DND-41 (cell line): ENCODE measurements at regions not wholly inside any gene's neighbourhood (a gene's known extent, or its start where the extent isn't known, plus 50 kb on each side); places are given as distances from the start of the nearest gene placed in this dataset.

Experiments
- CTCF ChIP-seq: IDR thresholded peaks from 2 replicates; pipeline ENCODE4 v1.5.1; 2012; ENCODE audit warnings: borderline replicate concordance, low read length, moderate library complexity, mild to moderate bottlenecking; ENCODE audit not compliant: poor library complexity, severe bottlenecking; ENCODE audit errors: extremely low read depth
- EZH2 ChIP-seq: IDR thresholded peaks from 3 replicates; pipeline ENCODE4 v1.6.1; 2012; ENCODE audit warnings: borderline replicate concordance, low read depth, mild to moderate bottlenecking, moderate library complexity, low read length, inconsistent platforms; ENCODE audit not compliant: severe bottlenecking

DNA sequence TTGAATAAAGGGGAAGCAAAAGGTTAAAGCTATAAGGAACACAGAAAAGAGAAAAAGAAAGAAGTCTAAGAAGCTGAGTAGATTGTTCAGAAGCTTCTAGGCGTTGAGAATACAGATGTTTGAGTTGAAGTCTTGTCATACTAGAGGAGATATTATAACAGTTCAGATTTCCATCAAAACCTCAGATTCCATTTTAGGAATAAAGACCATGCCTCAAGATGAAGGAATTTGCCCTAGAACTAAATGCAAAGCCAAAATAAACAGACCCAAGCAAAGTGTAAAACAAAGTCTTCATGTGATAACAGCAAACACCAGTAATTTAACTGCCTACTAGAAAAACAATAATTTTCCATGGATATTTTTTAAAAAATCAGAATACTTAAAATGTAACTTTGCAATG, 476.5 kb upstream of the POT1 start:
- TF ChIP-seq CTCF (no peak), EZH2 (no peak)
